Motor neuron (in vitro differentiated cells): ENCODE measurements at regions not wholly inside any gene's neighbourhood (a gene's known extent, or its start where the extent isn't known, plus 50 kb on each side); places are given as distances from the start of the nearest gene placed in this dataset.

Source experiments
- ATAC-seq, 8 experiments: fragments of 200-7000 bp; cut with Tn5 transposase; replicated peaks in 6 of 8; 2 replicates each; pipeline ENCODE4 v1.8.0; 2021; ENCODE audit warnings: mild to moderate bottlenecking in 8 of 8, moderate library complexity in 8 of 8
- H3K27ac ChIP-seq, 2 donors: fragments of 250-450 bp; sonication (Bioruptor Pico); 2 replicates each; pipeline ENCODE4 v1.9.0; 2021; ENCODE audit warnings: antibody characterized with exemption in 2 of 2, mild to moderate bottlenecking in 2 of 2, moderate library complexity in 1 of 2
- H3K4me1 ChIP-seq, 2 donors: fragments of 250-450 bp; sonication (Bioruptor Pico); replicated peaks in 1 of 2; 2 replicates each; pipeline ENCODE4 v1.6.1; 2021; ENCODE audit warnings: antibody characterized with exemption in 2 of 2, mild to moderate bottlenecking in 2 of 2, moderate library complexity in 1 of 2
- H3K4me3 ChIP-seq, 5 donors: fragments of 250-450 bp; sonication (Bioruptor Pico); 2 replicates each; pipeline ENCODE4 v1.9.0; 2021; ENCODE audit warnings: antibody characterized with exemption in 5 of 5, mild to moderate bottlenecking in 5 of 5, moderate library complexity in 4 of 5
- WGBS, 10 experiments: fragments of 450-650 bp; shearing (Covaris generic); methylation state at CpG; one replicate each; pipeline ENCODE4 v1.0.0; 2022; 5-methylcytosine and 5-hydroxymethylcytosine counted together
- in situ Hi-C, 9 experiments: fragments of 400-800 bp; cut with MboI; loops; one replicate each; pipeline ENCODE4 v1.15.0; 2021; ENCODE audit warnings: low sequenced_read_pairs in 9 of 9, low pct_unique_long_range_greater_than_20kb in 2 of 9; ENCODE audit not compliant: unreplicated experiment in 9 of 9

DNA sequence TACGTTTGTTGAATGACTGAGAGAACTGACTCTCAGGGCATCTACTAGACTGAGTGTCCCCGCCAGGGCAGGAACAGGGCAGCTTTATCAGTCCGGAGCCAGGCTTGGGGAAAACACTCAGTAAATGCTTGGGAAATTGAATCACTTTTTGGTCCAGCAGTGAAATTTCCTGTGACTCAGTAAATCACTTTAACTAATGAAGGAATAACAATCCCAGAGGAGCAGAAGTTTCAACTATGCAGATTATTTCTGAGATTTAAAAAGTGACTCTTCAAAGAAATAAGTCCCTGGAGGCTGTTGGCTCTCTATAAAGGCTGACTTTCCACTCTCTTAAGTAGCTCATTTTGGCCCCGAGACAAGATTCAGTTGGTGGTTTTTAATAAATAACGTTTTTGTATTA is 101.8 kb downstream of the FOXL1 start:
- no peak overlapping the region for H3K27ac ChIP-seq
- peaks cover 4 to 5% of the 10 kb centered on the region in 2 donors for H3K4me1 ChIP-seq
- no peak overlapping the region for H3K4me3 ChIP-seq
- peak in 2 of 8 experiments; percentile 25 to 37 for ATAC-seq
- in situ Hi-C loops, result no loop called here
- WGBS, 10 experiments, result 0 to 81% (median 67%) methylated on average over 1 to 5 of the region's 5 CpGs

DNA sequence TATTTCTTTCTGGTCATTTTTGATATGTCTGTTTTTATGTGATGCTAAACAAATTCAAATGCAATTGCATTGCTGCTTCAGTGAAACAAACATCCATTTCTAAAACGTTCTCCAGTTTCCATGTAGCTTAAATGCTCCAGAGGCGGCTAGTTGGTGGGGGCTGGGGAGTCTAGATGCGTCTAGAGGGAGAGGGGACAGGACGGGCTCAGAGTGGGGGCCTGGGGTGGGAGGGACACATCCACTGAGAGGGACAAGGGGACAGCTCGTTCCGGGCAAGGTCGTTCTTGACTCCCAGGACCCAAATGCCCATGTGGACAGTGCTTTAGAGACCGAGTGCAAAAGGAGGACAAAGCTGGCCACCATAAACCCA is 102.3 kb downstream of the FOXL1 start:
- no peak for ATAC-seq
- Histone ChIP-seq H3K27ac (no peak overlapping the region), H3K4me3 (no peak overlapping the region), H3K4me1 (peaks cover 4 to 5% of the 10 kb centered on the region in 2 donors)
- in situ Hi-C loops, result no loop called here
- 17 to 65% (median 28%) methylated on average over 1 to 2 of the region's 8 CpGs; no CpG with 5 or more reads in 4 of the 10 experiments for WGBS, 10 experiments

DNA sequence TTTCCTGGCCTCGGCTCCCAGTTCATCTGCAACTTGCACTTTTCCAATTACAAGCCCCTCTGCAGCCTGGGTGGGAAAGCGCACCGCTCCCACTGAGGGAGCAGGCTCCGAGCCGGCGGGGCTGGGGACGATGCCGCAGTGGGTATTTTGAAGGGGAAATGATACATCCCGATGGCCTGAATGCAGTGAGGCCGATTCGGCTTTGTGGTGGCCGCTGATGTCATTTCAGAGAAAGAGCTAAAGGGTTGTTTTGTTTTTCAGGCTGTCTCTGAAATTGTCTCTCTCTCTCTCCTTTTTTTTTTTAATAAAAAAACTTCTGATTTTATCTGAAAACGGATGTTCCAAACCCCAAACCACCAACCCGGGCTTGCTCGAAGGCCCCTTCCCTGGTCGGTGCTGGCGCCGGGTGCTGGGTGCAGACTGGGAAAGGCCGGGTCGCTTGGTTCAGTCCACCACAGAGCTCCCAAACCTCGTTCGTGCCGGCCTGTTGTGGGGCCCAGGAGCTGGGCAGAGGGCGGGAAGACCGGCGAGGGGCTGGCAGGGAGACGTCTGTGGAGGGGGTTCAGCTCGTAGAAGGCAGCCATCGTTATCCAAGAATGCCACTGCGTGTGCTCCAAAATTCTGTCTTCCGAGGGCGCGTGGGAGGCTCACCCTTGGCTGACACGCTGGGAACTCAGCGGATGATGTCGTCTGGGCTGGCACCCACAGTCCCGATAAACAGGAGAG is 102.8 kb downstream of the FOXL1 start:
- Histone ChIP-seq H3K4me3 (no peak overlapping the region), H3K27ac (no peak overlapping the region), H3K4me1 (peaks cover 2 to 3% of the 10 kb centered on the region in 2 donors)
- in situ Hi-C loops, result no loop called here
- WGBS, 10 experiments, result 72 to 85% (median 76%) methylated on average over 1 to 19 of the region's 37 CpGs; no CpG with 5 or more reads in 4 of the 10 experiments
- ATAC-seq, result no peak

DNA sequence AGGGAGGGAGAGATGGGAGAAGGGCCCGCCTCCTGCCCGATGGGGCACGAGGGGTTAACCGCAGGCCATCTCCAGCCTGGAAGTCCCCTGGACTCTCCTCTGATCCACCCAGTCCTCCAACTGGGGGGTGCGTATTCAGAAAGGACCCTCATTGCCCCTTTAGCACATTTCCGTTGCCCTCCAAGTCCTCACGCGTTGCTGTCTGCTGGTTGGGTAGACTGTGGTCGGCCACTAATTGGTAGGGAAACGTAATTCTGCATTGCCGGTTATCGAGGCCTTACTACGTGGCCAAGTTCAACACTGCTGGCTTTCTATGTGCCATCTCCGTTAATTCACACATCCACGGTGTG is 103.4 kb downstream of the FOXL1 start:
- in situ Hi-C loops, result no loop called here
- Histone ChIP-seq H3K4me1 (no peaks in the 10 kb centered on the region), H3K27ac (no peak overlapping the region), H3K4me3 (no peak overlapping the region)
- no peak for ATAC-seq
- WGBS, 10 experiments, result 60 to 100% (median 90%) methylated on average over 1 to 10 of the region's 15 CpGs; no CpG with 5 or more reads in 3 of the 10 experiments

DNA sequence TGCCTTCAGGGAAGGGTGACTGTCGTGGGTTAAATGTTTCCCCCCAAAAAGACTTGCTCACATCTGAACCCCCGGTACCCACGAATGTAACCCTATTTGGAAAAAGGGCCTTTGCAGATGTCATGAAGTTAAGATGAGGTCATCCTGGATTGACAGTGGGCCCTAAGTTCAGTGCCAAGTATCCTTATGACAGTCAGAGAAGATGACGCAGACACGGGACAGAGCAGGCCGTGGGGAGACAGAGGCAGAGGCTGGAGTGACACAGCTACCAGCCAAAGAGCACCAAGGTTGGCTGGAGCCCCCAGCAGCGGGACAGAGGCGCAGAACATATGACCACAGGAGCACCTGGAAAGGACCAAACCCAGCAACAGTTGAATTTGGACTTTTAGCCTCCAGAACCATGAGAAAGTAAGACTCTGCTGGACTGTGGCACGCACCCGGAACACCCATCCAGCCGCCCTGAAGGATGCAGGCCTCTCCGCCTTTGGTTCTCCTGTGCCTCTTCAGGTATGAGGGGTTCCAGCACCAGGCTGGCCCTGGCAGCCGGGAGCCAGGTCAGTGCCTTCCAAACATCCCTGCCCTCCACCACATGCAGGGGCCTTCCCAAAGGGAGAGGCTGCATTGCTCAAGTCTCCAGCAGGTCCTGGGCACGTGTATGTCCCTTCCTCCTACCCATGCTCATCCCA is 104.0 kb downstream of the FOXL1 start:
- no peak for ATAC-seq
- no peaks in the 10 kb centered on the region for H3K4me1 ChIP-seq
- in situ Hi-C loops, result no loop called here
- 63 to 100% (median 100%) methylated on average over 1 to 5 of the region's 14 CpGs; no CpG with 5 or more reads in 1 of the 10 experiments for WGBS, 10 experiments
- H3K4me3 ChIP-seq, result no peak overlapping the region
- no peak overlapping the region for H3K27ac ChIP-seq

DNA sequence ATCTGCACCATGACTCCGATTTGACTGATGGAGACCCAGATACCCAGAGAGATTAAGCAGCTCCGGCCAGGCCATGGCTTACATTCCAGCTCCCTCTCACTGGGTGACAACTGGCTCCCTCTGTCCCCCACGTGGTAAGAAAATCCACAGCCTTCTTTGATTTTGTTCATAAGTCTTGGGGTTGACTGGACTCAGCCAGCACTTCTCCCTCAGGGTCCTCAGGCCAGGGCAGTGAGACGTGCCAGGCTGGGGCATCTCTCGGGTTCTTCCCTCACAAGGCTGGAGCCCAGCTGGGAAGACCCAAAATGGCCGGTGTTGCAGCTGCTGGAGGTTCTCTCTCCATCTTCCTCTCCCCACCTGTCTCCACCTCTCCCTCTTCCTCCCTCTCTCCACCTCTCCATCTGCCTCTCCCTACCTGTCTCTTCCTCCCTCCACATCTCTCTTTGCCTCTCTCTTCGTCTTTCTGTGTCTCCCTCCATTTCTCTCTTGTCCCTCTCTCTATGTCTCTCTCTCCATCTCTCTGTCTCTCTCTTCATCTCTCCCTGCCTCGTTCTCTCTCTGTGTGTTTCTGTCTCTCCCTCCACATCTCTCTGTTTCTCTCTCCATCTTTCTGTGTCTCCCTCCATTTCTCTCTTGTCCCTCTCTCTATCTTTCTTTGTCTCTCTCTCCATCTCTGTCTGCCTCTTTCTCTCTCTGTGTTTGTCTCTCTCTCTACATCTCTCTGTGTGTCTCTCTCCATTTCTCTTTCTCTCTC is 105.3 kb downstream of the FOXL1 start:
- Histone ChIP-seq H3K4me1 (no peaks in the 10 kb centered on the region), H3K4me3 (no peak overlapping the region), H3K27ac (no peak overlapping the region)
- in situ Hi-C loops, result no loop called here
- ATAC-seq, result no peak
- WGBS, 10 experiments, result 46 to 100% (median 74%) methylated on average over 1 to 5 of the region's 8 CpGs

DNA sequence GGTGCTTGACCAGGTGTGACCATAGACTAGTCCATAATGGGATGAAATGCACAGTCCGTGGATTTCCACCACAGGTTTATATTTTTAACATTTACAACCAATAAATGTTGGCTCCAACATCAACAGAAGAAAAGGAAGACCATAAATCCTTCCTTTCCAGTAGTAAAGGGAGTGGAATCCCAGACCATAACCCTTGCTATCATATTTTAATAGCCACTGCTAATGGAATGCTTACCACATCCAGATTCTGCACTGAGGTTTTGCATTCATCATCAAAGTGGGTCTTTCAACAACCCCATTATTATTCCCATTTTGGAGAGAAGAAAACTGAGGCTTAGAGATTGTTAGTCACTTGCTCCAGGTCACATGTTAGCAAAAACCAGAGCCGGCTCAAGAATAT is 106.7 kb downstream of the FOXL1 start:
- no peak for ATAC-seq
- Histone ChIP-seq H3K4me3 (no peak overlapping the region), H3K27ac (no peak overlapping the region), H3K4me1 (no peaks in the 10 kb centered on the region)
- 33 to 100% (median 67%) methylated on average over 1 to 2 of the region's 2 CpGs; no CpG with 5 or more reads in 2 of the 10 experiments for WGBS, 10 experiments
- in situ Hi-C loops, result no loop called here

DNA sequence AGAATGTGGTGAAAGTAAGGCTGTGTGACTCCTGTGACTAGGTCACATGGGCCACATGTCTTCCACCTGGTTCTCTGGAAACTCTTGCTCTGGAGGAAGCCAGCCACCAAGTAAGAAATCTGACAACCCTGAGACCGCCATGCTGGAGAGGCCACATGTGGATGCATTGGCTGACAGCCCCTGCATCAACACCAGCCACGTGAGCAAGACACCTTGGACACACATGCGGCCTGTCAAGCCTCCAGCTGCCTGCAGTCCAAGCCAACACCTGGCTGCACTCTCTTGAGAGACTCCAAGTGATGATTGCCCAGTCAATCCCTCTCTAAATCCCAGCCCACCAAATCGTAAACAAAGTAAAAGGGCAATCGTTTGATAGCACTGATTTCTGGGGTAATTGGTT is 112.6 kb downstream of the FOXL1 start:
- Histone ChIP-seq H3K4me1 (no peaks in the 10 kb centered on the region), H3K4me3 (no peak overlapping the region), H3K27ac (no peak overlapping the region)
- WGBS, 10 experiments, result 68 to 100% (median 93%) methylated on average over 1 to 5 of the region's 5 CpGs; no CpG with 5 or more reads in 1 of the 10 experiments
- ATAC-seq, result no peak
- in situ Hi-C loops, result no loop called here

DNA sequence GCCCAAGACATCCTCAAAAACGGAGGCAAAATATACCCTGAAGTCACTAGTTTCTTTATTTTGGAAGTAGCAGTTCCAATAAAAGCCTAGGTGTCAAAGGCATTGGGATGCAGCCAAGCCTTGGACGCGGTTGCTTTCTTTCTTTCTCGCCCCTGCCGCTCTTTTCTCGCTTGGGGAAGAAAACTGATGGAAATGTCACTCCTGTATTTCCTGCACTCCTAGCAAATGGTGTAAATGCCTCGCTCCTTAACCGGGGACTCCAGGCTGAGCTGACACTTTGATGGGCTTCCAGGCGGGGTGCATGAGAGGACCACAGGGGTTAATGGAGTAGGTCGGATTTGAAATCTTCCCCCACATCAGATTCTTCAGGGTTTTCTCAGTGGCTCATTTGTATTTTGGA is 114.1 kb downstream of the FOXL1 start:
- no peak overlapping the region for H3K27ac ChIP-seq
- WGBS, 10 experiments, result 50 to 85% (median 64%) methylated on average over 5 to 10 of the region's 10 CpGs; no CpG with 5 or more reads in 4 of the 10 experiments

DNA sequence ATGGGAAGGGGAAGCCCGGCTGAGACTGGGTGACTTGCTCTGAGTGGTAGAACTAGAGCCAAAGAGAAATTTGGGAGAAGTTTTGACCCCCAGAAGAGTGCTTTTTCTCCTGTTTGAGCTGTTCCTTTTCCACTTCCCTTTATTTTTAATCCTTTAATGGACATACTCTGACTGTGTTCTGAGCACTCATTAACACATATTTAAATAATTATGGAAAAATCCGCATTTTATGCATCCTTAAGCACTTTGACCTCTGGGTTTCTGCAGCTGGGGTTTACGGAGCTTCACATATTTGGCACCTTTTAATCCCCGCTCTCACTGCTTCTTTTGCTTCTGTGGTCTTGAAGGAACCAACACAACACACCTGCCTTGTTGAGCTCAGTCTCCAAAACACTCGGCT is 114.7 kb downstream of the FOXL1 start:
- in situ Hi-C loops, result no loop called here
- H3K27ac ChIP-seq, result no peak overlapping the region
- WGBS, 10 experiments, result 0 to 83% (median 50%) methylated on average over 1 to 5 of the region's 5 CpGs; no CpG with 5 or more reads in 1 of the 10 experiments
- peak in 3 of 8 experiments; percentile 73 to 94 (median 85) for ATAC-seq
- no peak overlapping the region for H3K4me3 ChIP-seq
- no peaks in the 10 kb centered on the region for H3K4me1 ChIP-seq

More for the DNA sequence above, 114.1 kb downstream of the FOXL1 start:
- H3K4me1 ChIP-seq, result no peaks in the 10 kb centered on the region
- in situ Hi-C loops, result no loop called here
- ATAC-seq, result no peak
- H3K4me3 ChIP-seq, result no peak overlapping the region

DNA sequence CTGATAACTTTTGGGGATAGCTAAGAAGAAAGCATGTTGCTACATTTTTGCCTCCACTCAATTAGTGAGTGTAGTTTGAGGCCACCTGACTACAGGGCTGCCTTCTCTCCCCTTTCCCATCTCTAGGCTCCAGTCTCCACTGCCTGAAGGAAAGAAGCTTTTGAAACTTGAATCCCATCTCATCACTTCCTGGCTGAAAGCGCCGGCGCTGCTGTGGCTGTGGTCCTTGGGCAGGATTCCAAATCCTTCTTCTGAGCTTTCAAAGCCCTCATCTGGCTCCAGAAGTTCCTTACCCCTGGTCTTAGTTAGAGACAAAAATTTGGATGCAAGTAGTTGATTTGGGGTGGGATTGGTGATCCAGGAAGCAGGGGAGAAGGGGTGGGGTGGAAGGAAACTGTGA is 119.4 kb downstream of the FOXL1 start:
- no peak overlapping the region for H3K4me3 ChIP-seq
- WGBS, 10 experiments, result 6 to 78% (median 41%) methylated on average over 3 of the region's 3 CpGs; no CpG with 5 or more reads in 6 of the 10 experiments
- ATAC-seq, result peak in 1 of 8 experiments; percentile 30
- no peak overlapping the region for H3K27ac ChIP-seq
- H3K4me1 ChIP-seq, result no peaks in the 10 kb centered on the region
- in situ Hi-C loops, result no loop called here

DNA sequence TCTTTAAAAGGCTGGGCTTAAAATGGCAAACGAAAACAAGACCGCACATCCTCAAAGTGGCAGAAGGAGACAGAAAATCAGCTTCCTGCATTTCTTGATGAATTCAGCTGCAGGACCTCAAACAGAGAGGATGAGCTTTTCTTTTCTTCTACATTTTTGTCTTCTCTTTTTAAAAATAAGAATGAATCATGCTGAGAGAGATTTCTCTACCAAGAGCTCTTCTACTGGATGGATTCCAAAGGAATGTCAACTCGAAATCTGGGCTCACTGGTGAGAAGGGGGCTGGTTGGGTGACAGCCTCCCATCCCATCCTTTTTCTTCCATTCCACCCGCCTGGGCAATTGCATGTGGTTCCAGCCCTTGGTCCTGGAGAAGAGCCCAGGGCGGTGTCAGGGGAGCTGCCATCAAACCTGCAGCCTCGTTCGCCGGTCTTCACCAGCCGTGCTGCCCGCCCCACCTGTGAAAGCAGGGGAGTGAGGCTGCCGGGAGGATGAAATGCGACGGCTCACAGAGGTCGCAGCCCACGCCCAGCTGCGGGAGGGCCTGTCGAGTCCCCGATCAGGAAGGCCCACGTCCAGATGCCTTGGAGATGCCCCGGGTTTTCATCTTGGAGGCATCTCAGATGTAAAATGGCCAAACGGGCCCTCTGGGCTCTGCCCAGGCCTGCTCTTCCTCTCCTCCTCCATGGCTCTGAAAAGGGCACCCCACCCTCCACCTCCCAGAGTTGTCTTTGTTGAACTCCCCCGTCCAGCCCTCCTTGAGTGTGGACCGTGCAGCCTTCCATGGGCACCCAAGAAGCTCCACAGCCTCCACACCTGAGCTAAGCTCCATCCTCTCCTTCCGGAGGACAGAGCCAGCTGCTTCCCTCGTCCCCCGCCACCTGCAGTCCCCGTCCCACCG is 121.9 kb downstream of the FOXL1 start:
- WGBS, 10 experiments, result 37 to 100% (median 84%) methylated on average over 2 to 4 of the region's 28 CpGs
- in situ Hi-C loops, result no loop called here
- no peak overlapping the region for H3K4me3 ChIP-seq
- H3K27ac ChIP-seq, result no peak overlapping the region
- no peaks in the 10 kb centered on the region for H3K4me1 ChIP-seq
- no peak for ATAC-seq
